ENCODE measurements at regions not wholly inside any gene's neighbourhood (a gene's known extent, or its start where the extent isn't known, plus 50 kb on each side); places are given as distances from the start of the nearest gene placed in this dataset.

- no peak overlapping the region for H3K27ac ChIP-seq (ENCODE audit: low read depth in 1 of 2, low read length in 2 of 2)
- Mint-ChIP-seq H3K27ac (no peak overlapping the region), H3K9me3 (peaks cover 2 to 8% (median 4%) of the 10 kb centered on the region in 7 donors), H3K27me3 (ENCODE audit: low read depth in 3 of 3) (peaks cover 1 to 6% (median 4%) of the 10 kb centered on the region in 3 donors), H3K4me1 (peaks cover 2% of the 10 kb centered on the region), H3K4me3 (no peak overlapping the region), H3K36me3 (no peaks in the 10 kb centered on the region)
- WGBS (ENCODE audit: insufficient coverage), result 80% methylated on average over 1 of the region's 1 CpG
- no peaks in the 10 kb centered on the region for H3K79me2 ChIP-seq (ENCODE audit: insufficient read depth, low read length)
- no peak overlapping the region for H3K4me2 ChIP-seq (replicated peaks; ENCODE audit: extremely low read depth, low read length, poor library complexity, severe bottlenecking)
- H3K9me3 ChIP-seq (replicated peaks in 1 of 2; ENCODE audit: control insufficient read depth in 1 of 2, insufficient read depth in 1 of 2, low read length in 2 of 2), result no peaks in the 10 kb centered on the region
- H4K20me1 ChIP-seq (ENCODE audit: insufficient read depth, low read length), result no peaks in the 10 kb centered on the region
- H3K9ac ChIP-seq (ENCODE audit: insufficient read depth, low read length, poor library complexity, severe bottlenecking), result no peak overlapping the region
- H3K27me3 ChIP-seq (ENCODE audit: control insufficient read depth in 2 of 2, insufficient read depth in 2 of 2, low read length in 2 of 2), result no peaks in the 10 kb centered on the region
- intact Hi-C loops (cut with micrococcal nuclease), result no loop called here
- H3K4me1 ChIP-seq (ENCODE audit: control insufficient read depth in 1 of 2, insufficient read depth in 2 of 2, low read length in 2 of 2), result no peaks in the 10 kb centered on the region
- H2AFZ ChIP-seq (ENCODE audit: insufficient read depth, low read depth, low read length, poor library complexity, severe bottlenecking), result no peak overlapping the region
- H3K4me3 ChIP-seq (replicated peaks in 1 of 3; ENCODE audit: low read depth in 2 of 3, low read length in 3 of 3), result no peak overlapping the region
- H3K36me3 ChIP-seq (replicated peaks in 1 of 2; ENCODE audit: control insufficient read depth in 1 of 2, insufficient read depth in 2 of 2, low read length in 2 of 2), result no peaks in the 10 kb centered on the region
- DNase-seq, result no peak
- TF ChIP-seq CTCF (IDR thresholded peaks at IDR 0.05), result no peak
These were observed 155.4 kb downstream of the ASB1 start for GRCh38 chr2:238582159-238582558.

- no peaks in the 10 kb centered on the region for H3K27me3 ChIP-seq (ENCODE audit: control insufficient read depth in 2 of 2, insufficient read depth in 2 of 2, low read length in 2 of 2)
- DNase-seq, result no peak
- no peaks in the 10 kb centered on the region for H3K36me3 ChIP-seq (replicated peaks in 1 of 2; ENCODE audit: control insufficient read depth in 1 of 2, insufficient read depth in 2 of 2, low read length in 2 of 2)
- no peaks in the 10 kb centered on the region for H3K36me3 Mint-ChIP-seq
- H3K4me3 ChIP-seq (replicated peaks in 1 of 3; ENCODE audit: low read depth in 2 of 3, low read length in 3 of 3), result no peak overlapping the region
- no peak overlapping the region for H2AFZ ChIP-seq (ENCODE audit: insufficient read depth, low read depth, low read length, poor library complexity, severe bottlenecking)
- no peak overlapping the region for H3K27ac Mint-ChIP-seq
- WGBS (ENCODE audit: insufficient coverage), result no CpG with 5 or more reads among the region's 4 CpGs
- no peaks in the 10 kb centered on the region for H3K9me3 ChIP-seq (replicated peaks in 1 of 2; ENCODE audit: control insufficient read depth in 1 of 2, insufficient read depth in 1 of 2, low read length in 2 of 2)
- H3K4me3 Mint-ChIP-seq, result no peak overlapping the region
- H3K4me2 ChIP-seq (replicated peaks; ENCODE audit: extremely low read depth, low read length, poor library complexity, severe bottlenecking), result no peak overlapping the region
- H3K79me2 ChIP-seq (ENCODE audit: insufficient read depth, low read length), result no peaks in the 10 kb centered on the region
- TF ChIP-seq CTCF (IDR thresholded peaks at IDR 0.05), result no peak
- H3K27ac ChIP-seq (ENCODE audit: low read depth in 1 of 2, low read length in 2 of 2), result no peak overlapping the region
- peaks cover 2 to 8% (median 4%) of the 10 kb centered on the region in 7 donors for H3K9me3 Mint-ChIP-seq
- H3K27me3 Mint-ChIP-seq (ENCODE audit: low read depth in 3 of 3), result peaks cover 1 to 4% (median 4%) of the 10 kb centered on the region in 3 donors
- H3K4me1 ChIP-seq (ENCODE audit: control insufficient read depth in 1 of 2, insufficient read depth in 2 of 2, low read length in 2 of 2), result no peaks in the 10 kb centered on the region
- no peak overlapping the region for H3K9ac ChIP-seq (ENCODE audit: insufficient read depth, low read length, poor library complexity, severe bottlenecking)
- H4K20me1 ChIP-seq (ENCODE audit: insufficient read depth, low read length), result no peaks in the 10 kb centered on the region
- peaks cover 2% of the 10 kb centered on the region for H3K4me1 Mint-ChIP-seq
- intact Hi-C loops (cut with micrococcal nuclease), result no loop called here
These were observed 157.9 kb downstream of the ASB1 start for GRCh38 chr2:238584617-238585016.

All from CD14-positive monocyte (primary cell).